GM18519 (cell line): ENCODE measurements at regions not wholly inside any gene's neighbourhood (a gene's known extent, or its start where the extent isn't known, plus 50 kb on each side); places are given as distances from the start of the nearest gene placed in this dataset.
"Not testable (repeated sequence)": the region's sequence is repeated elsewhere in the genome, so short reads cannot be mapped to it uniquely, and the experiment has no call there.

Source experiments
- ATAC-seq: cut with Tn5 transposase; IDR thresholded peaks from one replicate; pipeline ENCODE4 v1.9.1; 2021; ENCODE audit warnings: mild to moderate bottlenecking, moderate library complexity; ENCODE audit not compliant: unreplicated experiment, low FRiP score

- ATAC-seq, result no peak
These were observed 205.0 kb downstream of the BMP4 start for GRCh38 chr14:53751650-53752049.

- no peak for ATAC-seq
These were observed 207.9 kb downstream of the BMP4 start for GRCh38 chr14:53748691-53749090.

- no peak for ATAC-seq
These were observed 211.8 kb downstream of the BMP4 start for GRCh38 chr14:53744857-53745256.

- no peak for ATAC-seq
These were observed 213.3 kb downstream of the BMP4 start for GRCh38 chr14:53743371-53743770.

GRCh38 chr14:53742233-53742620 lies 214.4 kb downstream of the BMP4 start:
- ATAC-seq, result no peak

- ATAC-seq, result no peak
These were observed 215.0 kb downstream of the BMP4 start for GRCh38 chr14:53741479-53742232.

- no peak for ATAC-seq
These were observed 216.1 kb downstream of the BMP4 start for GRCh38 chr14:53740570-53740969.

- no peak for ATAC-seq
These were observed 220.7 kb downstream of the BMP4 start for GRCh38 chr14:53735916-53736315.

GRCh38 chr14:53723221-53723620 lies 233.4 kb downstream of the BMP4 start:
- no peak for ATAC-seq

GRCh38 chr14:53719536-53719935 lies 237.1 kb downstream of the BMP4 start:
- ATAC-seq, result no peak

GRCh38 chr14:53716578-53716977 lies 240.0 kb downstream of the BMP4 start:
- ATAC-seq, result no peak

- no peak for ATAC-seq
These were observed 241.4 kb downstream of the BMP4 start for GRCh38 chr14:53715193-53715721.

- no peak for ATAC-seq
These were observed 242.0 kb downstream of the BMP4 start for GRCh38 chr14:53714495-53715192.

GRCh38 chr14:53712901-53713300 lies 243.7 kb downstream of the BMP4 start:
- not testable (repeated sequence) for ATAC-seq

- no peak for ATAC-seq
These were observed 245.4 kb downstream of the BMP4 start for GRCh38 chr14:53711205-53711604.

- ATAC-seq, result no peak
These were observed 246.0 kb downstream of the BMP4 start for GRCh38 chr14:53710615-53711014.

- ATAC-seq, result no peak
These were observed 247.2 kb downstream of the BMP4 start for GRCh38 chr14:53709381-53709780.

GRCh38 chr14:53703457-53703856 lies 253.2 kb downstream of the BMP4 start:
- no peak for ATAC-seq

GRCh38 chr14:53701108-53701875 lies 255.3 kb downstream of the BMP4 start:
- ATAC-seq, result peak; percentile 53

- no peak for ATAC-seq
These were observed 260.2 kb downstream of the BMP4 start for GRCh38 chr14:53696217-53696965.
